Astrocyte of the cerebellum (primary cell): ENCODE measurements at regions not wholly inside any gene's neighbourhood (a gene's known extent, or its start where the extent isn't known, plus 50 kb on each side); places are given as distances from the start of the nearest gene placed in this dataset.

Experiments
- DNase-seq: peaks from one replicate; pipeline ENCODE4 v3.0.0-alpha.2; 2011; ENCODE audit warnings: low read depth
- H3K4me3 ChIP-seq: 2 replicates; pipeline ENCODE4 v1.5.1; 2011; ENCODE audit warnings: mild to moderate bottlenecking, low read depth, low read length, moderate library complexity
- in situ Hi-C: cut with HindIII; loops from 2 replicates; pipeline ENCODE4 v1.10.0; 2017; ENCODE audit warnings: low sequenced_read_pairs
- TF ChIP-seq, protein P1 (sequence below): IDR thresholded peaks from 2 replicates; pipeline ENCODE4 v1.5.1; 2012; ENCODE audit warnings: low read length, low read depth, moderate library complexity, mild to moderate bottlenecking; ENCODE audit errors: missing control alignments

DNA sequence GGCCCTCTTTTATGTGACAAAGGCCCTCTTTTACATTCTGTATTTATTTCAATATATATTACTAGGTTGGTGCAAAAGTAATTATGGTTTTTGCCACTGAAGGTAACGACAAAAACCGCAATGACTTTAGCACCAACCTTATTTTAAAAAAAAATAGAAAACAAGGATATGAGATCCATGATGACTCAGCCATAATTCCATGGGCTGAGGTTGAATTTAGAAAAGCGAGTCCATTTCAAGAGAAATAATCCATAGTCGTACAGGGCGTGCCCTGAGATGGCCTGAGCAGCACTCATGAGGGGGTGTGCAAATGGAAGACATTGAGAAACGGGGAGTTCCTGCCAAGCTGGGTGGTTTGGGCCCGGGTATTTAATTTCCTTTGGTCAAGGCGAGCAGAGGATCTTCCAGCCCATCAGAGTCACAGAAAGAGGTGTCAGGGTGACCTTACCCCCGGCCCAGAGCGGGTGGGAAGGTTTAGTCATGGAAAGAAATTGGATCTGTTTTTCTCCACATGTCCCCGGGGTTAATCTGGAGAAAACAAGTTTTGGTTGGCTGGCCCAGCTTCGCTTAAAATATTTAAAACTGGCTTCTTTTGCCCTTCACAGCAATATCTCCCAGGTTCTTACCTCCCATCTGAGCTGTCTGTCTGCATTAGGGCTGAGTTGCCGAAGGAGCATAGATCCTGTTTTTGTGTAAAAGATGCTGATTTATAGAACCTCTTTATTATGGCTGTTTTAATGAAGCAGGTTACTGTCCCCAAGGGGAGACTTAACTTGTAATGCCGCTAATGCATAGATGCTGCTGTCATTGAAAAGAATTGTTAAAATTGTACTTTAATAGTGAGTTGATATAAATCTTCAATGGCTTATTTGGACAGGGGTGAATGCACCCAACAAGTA lies 255.6 kb downstream of the PREX1 start:
- in situ Hi-C loops = no loop called here
- no peak overlapping the region for H3K4me3 ChIP-seq
- TF ChIP-seq, protein P1, sequence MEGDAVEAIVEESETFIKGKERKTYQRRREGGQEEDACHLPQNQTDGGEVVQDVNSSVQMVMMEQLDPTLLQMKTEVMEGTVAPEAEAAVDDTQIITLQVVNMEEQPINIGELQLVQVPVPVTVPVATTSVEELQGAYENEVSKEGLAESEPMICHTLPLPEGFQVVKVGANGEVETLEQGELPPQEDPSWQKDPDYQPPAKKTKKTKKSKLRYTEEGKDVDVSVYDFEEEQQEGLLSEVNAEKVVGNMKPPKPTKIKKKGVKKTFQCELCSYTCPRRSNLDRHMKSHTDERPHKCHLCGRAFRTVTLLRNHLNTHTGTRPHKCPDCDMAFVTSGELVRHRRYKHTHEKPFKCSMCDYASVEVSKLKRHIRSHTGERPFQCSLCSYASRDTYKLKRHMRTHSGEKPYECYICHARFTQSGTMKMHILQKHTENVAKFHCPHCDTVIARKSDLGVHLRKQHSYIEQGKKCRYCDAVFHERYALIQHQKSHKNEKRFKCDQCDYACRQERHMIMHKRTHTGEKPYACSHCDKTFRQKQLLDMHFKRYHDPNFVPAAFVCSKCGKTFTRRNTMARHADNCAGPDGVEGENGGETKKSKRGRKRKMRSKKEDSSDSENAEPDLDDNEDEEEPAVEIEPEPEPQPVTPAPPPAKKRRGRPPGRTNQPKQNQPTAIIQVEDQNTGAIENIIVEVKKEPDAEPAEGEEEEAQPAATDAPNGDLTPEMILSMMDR = no peak
- DNase-seq = no peak

GRCh38 chr20:48569679-48570078 lies 258.1 kb downstream of the PREX1 start:
- DNase-seq = no peak
- in situ Hi-C loops = no loop called here
- no peak overlapping the region for H3K4me3 ChIP-seq
- TF ChIP-seq, protein P1 = no peak

GRCh38 chr20:48568520-48568919 lies 259.3 kb downstream of the PREX1 start:
- in situ Hi-C loops = no loop called here
- no peak overlapping the region for H3K4me3 ChIP-seq
- TF ChIP-seq, protein P1 = no peak
- no peak for DNase-seq

- TF ChIP-seq, protein P1 = no peak
- H3K4me3 ChIP-seq = no peak overlapping the region
- DNase-seq = no peak
- in situ Hi-C loops = no loop called here
Measured at GRCh38 chr20:48567145-48567544, 260.7 kb downstream of the PREX1 start.

- no peak for DNase-seq
- in situ Hi-C loops = no loop called here
- H3K4me3 ChIP-seq = no peak overlapping the region
- TF ChIP-seq, protein P1 = no peak
Measured at GRCh38 chr20:48564982-48565539, 262.7 kb downstream of the PREX1 start.

DNA sequence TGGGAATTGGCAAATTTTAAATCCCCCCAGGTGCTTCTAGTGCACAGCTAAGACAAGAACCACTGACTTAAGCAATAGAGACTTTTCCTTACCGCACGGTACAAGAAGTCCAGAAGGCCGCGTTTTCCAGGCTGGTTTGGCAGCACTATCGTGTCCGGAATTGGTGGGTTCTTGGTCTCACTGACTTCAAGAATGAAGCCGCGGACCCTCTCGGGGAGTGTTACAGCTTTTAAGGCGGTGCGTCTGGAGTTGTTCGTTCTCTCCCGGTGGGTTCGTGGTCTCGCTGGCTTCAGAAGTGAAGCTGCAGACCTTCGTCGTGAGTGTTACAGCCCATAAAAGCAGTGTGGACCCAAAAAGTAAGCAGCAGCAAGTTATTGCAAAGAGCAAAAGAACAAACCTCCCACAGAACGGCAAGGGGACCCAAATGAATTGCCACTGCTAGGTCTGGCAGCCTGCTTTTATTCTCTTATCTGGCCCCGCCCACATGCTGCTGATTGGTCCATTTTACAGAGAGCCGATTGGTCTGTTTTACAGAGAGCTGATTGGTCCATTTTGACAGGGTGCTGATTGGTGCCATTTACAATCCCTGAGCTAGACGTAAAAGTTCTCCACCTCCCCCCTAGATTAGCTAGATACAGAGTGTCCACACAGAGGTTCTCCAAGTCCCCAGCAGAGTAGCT lies 264.5 kb downstream of the PREX1 start:
- in situ Hi-C loops = no loop called here
- TF ChIP-seq, protein P1 = no peak
- no peak overlapping the region for H3K4me3 ChIP-seq
- DNase-seq = no peak
